GM12878 (cell line): ENCODE measurements at regions not wholly inside any gene's neighbourhood (a gene's known extent, or its start where the extent isn't known, plus 50 kb on each side); places are given as distances from the start of the nearest gene placed in this dataset.

Experiments used
- BHLHE40 ChIP-seq, 2 experiments: fragments of 450-650 bp in 1 of 2; IDR thresholded peaks; 2 replicates each; pipeline ENCODE4 v1.6.1; 2011 to 2017; ENCODE audit warnings: low read depth in 2 of 2, borderline replicate concordance in 1 of 2, improper control_type of control experiment in 1 of 2, low read length in 1 of 2, mild to moderate bottlenecking in 1 of 2
- IRF4 ChIP-seq: IDR thresholded peaks from 2 replicates; pipeline ENCODE4 v1.6.1; 2011; ENCODE audit warnings: low read depth, low read length
- MEF2B ChIP-seq: fragments of 450-650 bp; IDR thresholded peaks from 2 replicates; pipeline ENCODE4 v1.6.1; 2018; ENCODE audit warnings: mild to moderate bottlenecking, moderate library complexity; ENCODE audit not compliant: partially characterized antibody, poor library complexity, severe bottlenecking
- STAT3 ChIP-seq: IDR thresholded peaks from 2 replicates; pipeline ENCODE4 v1.6.1; 2011; ENCODE audit warnings: low read depth, low read length, improper control_type of control experiment
- SUZ12 ChIP-seq: fragments of 200-600 bp; sonication (generic); IDR thresholded peaks from one replicate; pipeline ENCODE4 v1.6.1; 2018; ENCODE audit warnings: antibody characterized with exemption, mild to moderate bottlenecking; ENCODE audit not compliant: unreplicated experiment
- TCF3 ChIP-seq: IDR thresholded peaks from 2 replicates; pipeline ENCODE4 v1.6.1; 2012; ENCODE audit warnings: low read depth, mild to moderate bottlenecking, low read length, borderline replicate concordance; ENCODE audit not compliant: insufficient read depth
- ZNF217 ChIP-seq: fragments of 450-650 bp; IDR thresholded peaks from 2 replicates; pipeline ENCODE4 v1.6.1; 2017; ENCODE audit warnings: antibody characterized with exemption, mild to moderate bottlenecking
- ZSCAN29 ChIP-seq: fragments of 450-650 bp; IDR thresholded peaks from 2 replicates; pipeline ENCODE4 v1.6.1; 2017; ENCODE audit warnings: mild to moderate bottlenecking, moderate library complexity
- TF ChIP-seq, protein P1 (sequence below): fragments of 450-650 bp; IDR thresholded peaks from 2 replicates; pipeline ENCODE4 v1.6.1; 2016; ENCODE audit warnings: mild to moderate bottlenecking
- TF ChIP-seq, protein P2 (sequence below): fragments of 150-350 bp; IDR thresholded peaks from 2 replicates; pipeline ENCODE4 v1.6.1; 2016; ENCODE audit warnings: low read depth, low read length

DNA sequence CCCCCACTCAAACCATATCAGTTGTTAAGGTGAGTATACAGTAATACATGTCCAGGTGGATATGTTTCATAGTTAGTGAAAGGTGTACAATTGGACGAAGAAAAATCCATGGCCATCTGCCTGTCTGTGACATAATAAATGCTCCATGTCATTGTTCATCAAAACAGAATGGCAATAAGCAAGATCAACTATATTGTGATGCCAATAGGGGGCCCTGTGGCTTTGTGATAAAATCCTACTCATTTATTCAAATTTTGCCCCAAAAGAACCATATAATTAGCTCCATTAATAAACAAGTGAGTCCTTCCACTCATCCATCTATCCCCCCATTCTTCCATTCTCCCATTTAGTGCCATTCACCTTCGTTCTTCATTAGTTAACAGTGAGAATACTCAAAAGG, 102.0 kb downstream of the MGST1 start (continued):
- TF ChIP-seq, protein P1, sequence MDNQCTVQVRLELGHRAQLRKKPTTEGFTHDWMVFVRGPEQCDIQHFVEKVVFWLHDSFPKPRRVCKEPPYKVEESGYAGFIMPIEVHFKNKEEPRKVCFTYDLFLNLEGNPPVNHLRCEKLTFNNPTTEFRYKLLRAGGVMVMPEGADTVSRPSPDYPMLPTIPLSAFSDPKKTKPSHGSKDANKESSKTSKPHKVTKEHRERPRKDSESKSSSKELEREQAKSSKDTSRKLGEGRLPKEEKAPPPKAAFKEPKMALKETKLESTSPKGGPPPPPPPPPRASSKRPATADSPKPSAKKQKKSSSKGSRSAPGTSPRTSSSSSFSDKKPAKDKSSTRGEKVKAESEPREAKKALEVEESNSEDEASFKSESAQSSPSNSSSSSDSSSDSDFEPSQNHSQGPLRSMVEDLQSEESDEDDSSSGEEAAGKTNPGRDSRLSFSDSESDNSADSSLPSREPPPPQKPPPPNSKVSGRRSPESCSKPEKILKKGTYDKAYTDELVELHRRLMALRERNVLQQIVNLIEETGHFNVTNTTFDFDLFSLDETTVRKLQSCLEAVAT, result no peak
- TF ChIP-seq MEF2B, result no peak
- no peak for TF ChIP-seq SUZ12
- TF ChIP-seq BHLHE40 (IDR thresholded peaks at IDR 0.05; ENCODE audit: borderline replicate concordance in 1 of 2, low read depth in 2 of 2, low read length in 1 of 2), result no peak
- TF ChIP-seq TCF3, result no peak
- no peak for TF ChIP-seq ZNF217
- no peak for TF ChIP-seq IRF4
- no peak for TF ChIP-seq STAT3
- TF ChIP-seq, protein P2, sequence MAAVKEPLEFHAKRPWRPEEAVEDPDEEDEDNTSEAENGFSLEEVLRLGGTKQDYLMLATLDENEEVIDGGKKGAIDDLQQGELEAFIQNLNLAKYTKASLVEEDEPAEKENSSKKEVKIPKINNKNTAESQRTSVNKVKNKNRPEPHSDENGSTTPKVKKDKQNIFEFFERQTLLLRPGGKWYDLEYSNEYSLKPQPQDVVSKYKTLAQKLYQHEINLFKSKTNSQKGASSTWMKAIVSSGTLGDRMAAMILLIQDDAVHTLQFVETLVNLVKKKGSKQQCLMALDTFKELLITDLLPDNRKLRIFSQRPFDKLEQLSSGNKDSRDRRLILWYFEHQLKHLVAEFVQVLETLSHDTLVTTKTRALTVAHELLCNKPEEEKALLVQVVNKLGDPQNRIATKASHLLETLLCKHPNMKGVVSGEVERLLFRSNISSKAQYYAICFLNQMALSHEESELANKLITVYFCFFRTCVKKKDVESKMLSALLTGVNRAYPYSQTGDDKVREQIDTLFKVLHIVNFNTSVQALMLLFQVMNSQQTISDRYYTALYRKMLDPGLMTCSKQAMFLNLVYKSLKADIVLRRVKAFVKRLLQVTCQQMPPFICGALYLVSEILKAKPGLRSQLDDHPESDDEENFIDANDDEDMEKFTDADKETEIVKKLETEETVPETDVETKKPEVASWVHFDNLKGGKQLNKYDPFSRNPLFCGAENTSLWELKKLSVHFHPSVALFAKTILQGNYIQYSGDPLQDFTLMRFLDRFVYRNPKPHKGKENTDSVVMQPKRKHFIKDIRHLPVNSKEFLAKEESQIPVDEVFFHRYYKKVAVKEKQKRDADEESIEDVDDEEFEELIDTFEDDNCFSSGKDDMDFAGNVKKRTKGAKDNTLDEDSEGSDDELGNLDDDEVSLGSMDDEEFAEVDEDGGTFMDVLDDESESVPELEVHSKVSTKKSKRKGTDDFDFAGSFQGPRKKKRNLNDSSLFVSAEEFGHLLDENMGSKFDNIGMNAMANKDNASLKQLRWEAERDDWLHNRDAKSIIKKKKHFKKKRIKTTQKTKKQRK, result no peak
- no peak for TF ChIP-seq ZSCAN29
- TF ChIP-seq, all 136 proteins: peak for 0
